GM12874 (cell line): ENCODE measurements at regions not wholly inside any gene's neighbourhood (a gene's known extent, or its start where the extent isn't known, plus 50 kb on each side); places are given as distances from the start of the nearest gene placed in this dataset.

Experiments used
- TF ChIP-seq, protein P1 (sequence below): IDR thresholded peaks from 2 replicates; pipeline ENCODE4 v1.5.1; 2011; ENCODE audit warnings: low read depth, mild to moderate bottlenecking, control low read depth, low read length, moderate library complexity; ENCODE audit not compliant: insufficient read depth

GRCh38 chr16:63975669-63976068 lies 1146.2 kb downstream of the CDH11 start:
- TF ChIP-seq, protein P1, sequence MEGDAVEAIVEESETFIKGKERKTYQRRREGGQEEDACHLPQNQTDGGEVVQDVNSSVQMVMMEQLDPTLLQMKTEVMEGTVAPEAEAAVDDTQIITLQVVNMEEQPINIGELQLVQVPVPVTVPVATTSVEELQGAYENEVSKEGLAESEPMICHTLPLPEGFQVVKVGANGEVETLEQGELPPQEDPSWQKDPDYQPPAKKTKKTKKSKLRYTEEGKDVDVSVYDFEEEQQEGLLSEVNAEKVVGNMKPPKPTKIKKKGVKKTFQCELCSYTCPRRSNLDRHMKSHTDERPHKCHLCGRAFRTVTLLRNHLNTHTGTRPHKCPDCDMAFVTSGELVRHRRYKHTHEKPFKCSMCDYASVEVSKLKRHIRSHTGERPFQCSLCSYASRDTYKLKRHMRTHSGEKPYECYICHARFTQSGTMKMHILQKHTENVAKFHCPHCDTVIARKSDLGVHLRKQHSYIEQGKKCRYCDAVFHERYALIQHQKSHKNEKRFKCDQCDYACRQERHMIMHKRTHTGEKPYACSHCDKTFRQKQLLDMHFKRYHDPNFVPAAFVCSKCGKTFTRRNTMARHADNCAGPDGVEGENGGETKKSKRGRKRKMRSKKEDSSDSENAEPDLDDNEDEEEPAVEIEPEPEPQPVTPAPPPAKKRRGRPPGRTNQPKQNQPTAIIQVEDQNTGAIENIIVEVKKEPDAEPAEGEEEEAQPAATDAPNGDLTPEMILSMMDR, result no peak

DNA sequence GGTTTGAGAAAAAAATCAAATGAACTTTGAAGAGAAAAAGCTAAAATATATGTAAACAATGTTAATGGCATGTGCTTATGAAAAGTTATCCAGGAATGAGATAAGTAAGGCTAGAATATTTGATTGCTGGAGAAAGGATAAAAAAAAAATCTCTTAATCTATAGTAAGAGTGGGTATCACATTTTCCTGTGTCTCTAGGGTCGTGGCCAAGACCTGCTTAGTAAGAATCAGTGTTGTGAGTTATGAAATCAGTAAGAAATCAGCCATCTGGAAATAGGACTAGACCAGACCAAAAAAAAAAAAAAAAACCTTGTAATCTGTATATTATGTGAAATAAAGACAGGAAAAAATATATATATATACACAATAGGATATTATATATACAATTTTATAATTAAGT lies 1153.9 kb downstream of the CDH11 start:
- TF ChIP-seq, protein P1, result no peak

DNA sequence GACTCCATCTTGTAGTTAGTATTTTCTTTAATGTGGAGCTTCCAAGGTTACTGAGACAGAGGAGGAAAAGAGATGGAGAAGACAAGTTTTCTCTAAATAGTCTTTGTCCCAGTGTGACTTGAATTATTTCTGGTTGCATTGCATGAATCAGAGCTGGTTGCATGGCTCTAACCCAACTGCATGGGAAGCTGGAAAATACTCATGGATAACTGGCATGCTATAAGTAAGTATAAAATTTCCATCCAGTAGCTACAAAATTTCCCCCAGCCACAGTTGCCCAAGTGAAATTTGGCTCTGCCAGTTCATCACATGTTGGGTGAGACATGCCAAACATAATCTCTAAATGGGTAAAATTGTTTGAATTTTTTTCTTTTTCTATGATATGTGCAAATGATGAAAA lies 1161.5 kb downstream of the CDH11 start:
- TF ChIP-seq, protein P1, result no peak

DNA sequence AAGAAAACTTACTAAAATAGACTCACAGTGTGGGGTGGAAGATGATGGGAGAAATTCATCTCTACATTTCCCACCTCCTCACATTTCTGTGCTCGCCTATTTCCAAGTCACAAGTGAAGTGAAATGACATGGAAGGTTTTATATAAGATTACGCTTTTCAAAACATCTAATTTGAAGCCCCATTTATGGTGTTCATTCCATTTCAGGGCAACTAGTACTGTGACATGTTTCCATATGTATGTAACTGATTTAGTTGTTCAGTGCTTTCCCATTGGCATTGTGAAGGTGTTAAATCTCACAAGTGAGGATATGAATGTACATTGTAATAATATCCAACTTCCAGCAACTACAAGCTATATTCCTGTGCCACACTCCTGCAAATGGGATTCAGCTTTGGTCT lies 1174.8 kb downstream of the CDH11 start:
- TF ChIP-seq, protein P1, result no peak

GRCh38 chr16:63945806-63946205 lies 1176.1 kb downstream of the CDH11 start:
- TF ChIP-seq, protein P1, result no peak

GRCh38 chr16:63943566-63943965 lies 1178.3 kb downstream of the CDH11 start:
- TF ChIP-seq, protein P1, result no peak

- TF ChIP-seq, protein P1, result no peak
Observed at GRCh38 chr16:63938661-63939060, 1183.2 kb downstream of the CDH11 start.

GRCh38 chr16:63933841-63934240 lies 1188.0 kb downstream of the CDH11 start:
- TF ChIP-seq, protein P1, result no peak
